ENCODE measurements at regions not wholly inside any gene's neighbourhood (a gene's known extent, or its start where the extent isn't known, plus 50 kb on each side); places are given as distances from the start of the nearest gene placed in this dataset.

DNA sequence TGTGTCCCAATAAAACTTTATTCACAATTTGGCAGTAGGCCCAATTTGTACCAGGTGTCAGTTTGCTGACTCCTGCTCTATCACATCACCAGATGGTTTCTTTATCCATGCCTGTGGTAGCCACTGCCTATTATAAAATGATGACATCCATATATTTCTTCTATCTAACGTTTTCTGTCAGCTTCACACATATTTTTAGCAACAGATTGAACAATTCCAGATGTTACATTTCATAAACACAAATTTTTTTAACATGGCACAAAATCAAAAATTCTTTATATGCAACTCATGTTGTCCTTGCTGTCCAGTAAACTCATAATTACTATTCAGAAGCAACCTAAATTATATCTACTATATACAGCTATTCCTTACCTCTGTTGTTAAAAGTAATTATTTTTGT, 1371.6 kb downstream of the NSUN3 start:
- no peaks in the 10 kb centered on the region for H3K36me3 Mint-ChIP-seq (ENCODE audit: low read depth)
- H3K27me3 Mint-ChIP-seq (ENCODE audit: insufficient read depth): no peaks in the 10 kb centered on the region
- H3K9me3 Mint-ChIP-seq: peaks cover 16% of the 10 kb centered on the region
- H3K4me1 Mint-ChIP-seq (ENCODE audit: low read depth): no peaks in the 10 kb centered on the region
- H3K4me3 Mint-ChIP-seq: no peak overlapping the region
- DNase-seq: no peak
- H3K27ac Mint-ChIP-seq: no peak overlapping the region
- TF ChIP-seq, protein P1, sequence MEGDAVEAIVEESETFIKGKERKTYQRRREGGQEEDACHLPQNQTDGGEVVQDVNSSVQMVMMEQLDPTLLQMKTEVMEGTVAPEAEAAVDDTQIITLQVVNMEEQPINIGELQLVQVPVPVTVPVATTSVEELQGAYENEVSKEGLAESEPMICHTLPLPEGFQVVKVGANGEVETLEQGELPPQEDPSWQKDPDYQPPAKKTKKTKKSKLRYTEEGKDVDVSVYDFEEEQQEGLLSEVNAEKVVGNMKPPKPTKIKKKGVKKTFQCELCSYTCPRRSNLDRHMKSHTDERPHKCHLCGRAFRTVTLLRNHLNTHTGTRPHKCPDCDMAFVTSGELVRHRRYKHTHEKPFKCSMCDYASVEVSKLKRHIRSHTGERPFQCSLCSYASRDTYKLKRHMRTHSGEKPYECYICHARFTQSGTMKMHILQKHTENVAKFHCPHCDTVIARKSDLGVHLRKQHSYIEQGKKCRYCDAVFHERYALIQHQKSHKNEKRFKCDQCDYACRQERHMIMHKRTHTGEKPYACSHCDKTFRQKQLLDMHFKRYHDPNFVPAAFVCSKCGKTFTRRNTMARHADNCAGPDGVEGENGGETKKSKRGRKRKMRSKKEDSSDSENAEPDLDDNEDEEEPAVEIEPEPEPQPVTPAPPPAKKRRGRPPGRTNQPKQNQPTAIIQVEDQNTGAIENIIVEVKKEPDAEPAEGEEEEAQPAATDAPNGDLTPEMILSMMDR (IDR thresholded peaks at IDR 0.05): no peak

- TF ChIP-seq, protein P1 (IDR thresholded peaks at IDR 0.05): no peak
- Mint-ChIP-seq H3K27me3 (ENCODE audit: insufficient read depth) (no peaks in the 10 kb centered on the region), H3K4me1 (ENCODE audit: low read depth) (no peaks in the 10 kb centered on the region), H3K27ac (no peak overlapping the region), H3K36me3 (ENCODE audit: low read depth) (no peaks in the 10 kb centered on the region), H3K9me3 (peaks cover 16% of the 10 kb centered on the region), H3K4me3 (no peak overlapping the region)
- no peak for DNase-seq
Observed at GRCh38 chr3:95437409-95437808, 1374.5 kb downstream of the NSUN3 start.

DNA sequence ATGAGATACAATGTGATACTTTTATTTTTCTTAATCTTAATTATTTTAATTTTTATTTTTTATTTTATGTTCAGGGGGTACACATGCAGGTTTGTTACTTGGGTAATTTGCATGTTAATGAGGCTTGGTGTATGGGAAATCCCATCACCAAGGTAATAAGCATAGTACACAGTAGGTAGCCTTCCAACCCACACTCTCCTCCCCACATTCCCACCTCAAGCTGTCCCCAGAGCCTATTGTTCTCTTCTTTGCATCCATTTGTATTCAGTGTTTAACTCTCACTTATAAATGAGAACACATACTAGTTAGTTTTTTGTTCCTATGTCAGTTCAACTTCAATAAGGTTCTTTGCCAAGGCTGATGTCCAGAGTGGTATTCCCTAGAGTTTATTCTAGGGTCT, 1375.4 kb downstream of the NSUN3 start:
- no peak for DNase-seq
- TF ChIP-seq, protein P1 (IDR thresholded peaks at IDR 0.05): no peak
- Mint-ChIP-seq H3K27me3 (ENCODE audit: insufficient read depth) (no peaks in the 10 kb centered on the region), H3K4me3 (no peak overlapping the region), H3K4me1 (ENCODE audit: low read depth) (no peaks in the 10 kb centered on the region), H3K27ac (no peak overlapping the region), H3K36me3 (ENCODE audit: low read depth) (no peaks in the 10 kb centered on the region), H3K9me3 (peaks cover 16% of the 10 kb centered on the region)

DNA sequence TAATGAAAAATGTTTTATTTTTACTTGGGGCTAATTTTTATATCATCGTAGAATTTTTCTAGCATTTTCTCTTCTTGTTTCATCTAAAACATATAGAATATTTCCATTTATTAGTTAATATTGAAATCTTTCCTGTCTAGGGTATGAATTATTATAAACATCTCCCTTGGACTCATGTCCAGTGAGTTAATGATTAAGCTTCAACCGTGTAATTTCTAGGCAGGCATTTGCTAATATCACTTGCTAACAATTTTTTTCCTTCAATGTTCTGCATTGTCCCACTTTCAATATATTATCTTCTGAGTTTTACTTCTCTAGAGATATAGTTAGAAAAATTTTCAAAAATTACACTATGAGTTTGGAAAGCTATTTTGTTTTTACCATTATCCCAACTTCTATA, 1371.6 kb upstream of the EPHA6 start:
- Mint-ChIP-seq H3K9me3 (peaks cover 14% of the 10 kb centered on the region), H3K4me3 (no peak overlapping the region), H3K4me1 (ENCODE audit: low read depth) (no peaks in the 10 kb centered on the region), H3K27me3 (ENCODE audit: insufficient read depth) (no peaks in the 10 kb centered on the region), H3K27ac (no peak overlapping the region), H3K36me3 (ENCODE audit: low read depth) (no peaks in the 10 kb centered on the region)
- TF ChIP-seq, protein P1 (IDR thresholded peaks at IDR 0.05): no peak
- no peak for DNase-seq

DNA sequence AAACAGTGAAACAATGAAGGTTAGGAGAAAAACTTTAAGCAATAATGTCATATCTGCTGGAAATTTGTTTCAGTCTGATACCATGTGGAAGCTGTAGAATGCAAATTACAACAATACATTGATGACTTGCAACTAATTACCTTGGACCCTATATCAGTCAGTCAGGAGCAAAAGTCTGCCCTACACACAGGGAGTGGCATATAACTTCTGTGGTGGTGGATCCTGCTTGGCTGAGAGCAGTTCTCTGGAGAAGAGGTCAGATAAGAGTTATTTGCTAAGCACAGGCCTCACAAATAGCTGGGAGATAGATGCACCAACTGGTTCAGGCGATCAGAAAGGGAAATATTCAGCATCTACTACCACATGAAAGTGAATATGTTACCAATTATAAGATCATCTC, 1364.6 kb upstream of the EPHA6 start:
- TF ChIP-seq, protein P1 (IDR thresholded peaks at IDR 0.05): no peak
- Mint-ChIP-seq H3K27me3 (ENCODE audit: insufficient read depth) (no peaks in the 10 kb centered on the region), H3K4me1 (ENCODE audit: low read depth) (no peaks in the 10 kb centered on the region), H3K27ac (no peak overlapping the region), H3K4me3 (no peak overlapping the region), H3K36me3 (ENCODE audit: low read depth) (no peaks in the 10 kb centered on the region), H3K9me3 (peaks cover 31% of the 10 kb centered on the region)
- no peak for DNase-seq

DNA sequence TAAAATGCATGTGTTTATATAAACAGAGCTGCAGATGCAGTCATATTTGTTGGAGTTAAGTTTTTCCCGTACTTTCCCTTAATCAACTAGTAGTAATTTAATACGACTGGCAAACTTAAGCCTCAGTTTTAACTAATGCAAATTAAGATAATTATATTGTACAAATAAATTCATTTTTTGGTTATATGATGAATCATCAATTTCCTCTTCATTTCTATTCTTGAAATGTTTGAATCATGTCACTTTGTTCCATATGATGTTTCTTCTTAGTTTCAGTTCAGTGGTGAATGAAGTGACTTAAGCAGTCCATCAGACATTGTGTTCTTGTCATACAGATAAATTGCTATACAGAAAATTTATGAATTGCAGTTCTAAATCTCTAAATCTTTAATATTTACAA, 1361.2 kb upstream of the EPHA6 start:
- H3K27ac Mint-ChIP-seq: no peak overlapping the region
- H3K27me3 Mint-ChIP-seq (ENCODE audit: insufficient read depth): no peaks in the 10 kb centered on the region
- H3K4me3 Mint-ChIP-seq: no peak overlapping the region
- H3K4me1 Mint-ChIP-seq (ENCODE audit: low read depth): no peaks in the 10 kb centered on the region
- peaks cover 32% of the 10 kb centered on the region for H3K9me3 Mint-ChIP-seq
- H3K36me3 Mint-ChIP-seq (ENCODE audit: low read depth): no peaks in the 10 kb centered on the region
- DNase-seq: no peak
- TF ChIP-seq, protein P1 (IDR thresholded peaks at IDR 0.05): no peak

Measured in HFFc6 (cell line).